Breast epithelium (tissue), 4 donors: ENCODE measurements at regions not wholly inside any gene's neighbourhood (a gene's known extent, or its start where the extent isn't known, plus 50 kb on each side); places are given as distances from the start of the nearest gene placed in this dataset.

Experiments used
- DNase-seq, 2 donors: peaks; one replicate each; pipeline ENCODE4 v3.0.0-alpha.2; 2019; ENCODE audit warnings: low spot score in 2 of 2
- H3K27ac ChIP-seq, 2 donors: fragments of 200-600 bp; sonication (generic) in 1 of 2; one replicate each; pipeline ENCODE4 v1.5.1; 2016 to 2019; ENCODE audit warnings: mild to moderate bottlenecking in 1 of 2
- H3K27me3 ChIP-seq, 2 donors: fragments of 200-600 bp; sonication (generic) in 1 of 2; one replicate each; pipeline versions ENCODE4 v1.5.1 to v1.6.0; 2017 to 2019; ENCODE audit warnings: control low read depth in 1 of 2, mild to moderate bottlenecking in 1 of 2
- H3K36me3 ChIP-seq: fragments of 200-600 bp; one replicate; pipeline ENCODE4 v1.5.1; 2019
- H3K4me1 ChIP-seq, 2 donors: fragments of 200-600 bp; sonication (generic); one replicate each; pipeline ENCODE4 v1.5.1; 2016 to 2019; ENCODE audit warnings: control low read depth in 1 of 2
- H3K4me3 ChIP-seq, 3 donors: fragments of 200-600 bp; sonication (generic); 1 replicate in 2 of 3; 2 replicates in 1 of 3; pipeline ENCODE4 v1.5.1; 2016 to 2019; ENCODE audit warnings: mild to moderate bottlenecking in 3 of 3, moderate library complexity in 2 of 3
- H3K9me3 ChIP-seq, 2 donors: fragments of 200-600 bp; sonication (generic) in 1 of 2; one replicate each; pipeline ENCODE4 v1.5.1; 2016 to 2019; ENCODE audit warnings: control low read depth in 1 of 2
- POLR2A ChIP-seq: fragments of 450-650 bp; IDR thresholded peaks from one replicate; pipeline ENCODE4 v1.6.1; 2016; ENCODE audit warnings: antibody characterized with exemption, mild to moderate bottlenecking, moderate library complexity
- POLR2AphosphoS5 ChIP-seq, 3 donors: sonication (generic); formaldehyde crosslinking; IDR thresholded peaks; one replicate each; pipeline ENCODE4 v1.6.1; 2017; ENCODE audit warnings: antibody characterized with exemption in 3 of 3
- intact Hi-C: fragments of 100-400 bp; cut with DNase I; formaldehyde crosslinking; loops from one replicate; pipeline ENCODE4 v1.15.1; 2023; ENCODE audit warnings: low total_unique reads
- TF ChIP-seq, protein P1 (sequence below), 3 donors: fragments of 450-650 bp; IDR thresholded peaks; one replicate each; pipeline ENCODE4 v1.5.1; 2016 to 2017; ENCODE audit warnings: antibody characterized with exemption in 3 of 3, mild to moderate bottlenecking in 3 of 3, moderate library complexity in 3 of 3

DNA sequence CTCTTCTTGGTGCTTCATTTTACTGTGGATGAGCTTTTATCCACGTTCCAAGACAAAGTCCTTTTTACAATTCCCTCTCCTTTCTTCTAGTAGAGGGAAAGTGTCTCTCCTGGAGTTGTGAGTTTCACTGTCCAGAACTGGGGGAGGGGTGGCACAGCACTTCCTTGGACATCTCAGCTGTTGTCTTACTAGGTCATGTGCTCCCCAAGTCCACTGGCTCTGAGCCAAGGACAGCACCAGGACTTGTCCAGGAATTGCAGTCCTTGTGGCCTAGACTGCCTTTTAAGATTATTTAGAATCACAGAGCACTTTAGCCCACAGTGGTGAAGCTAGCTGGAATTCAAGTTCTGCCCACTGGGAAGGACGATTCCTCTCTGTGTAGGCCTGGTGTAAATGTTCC, 700.2 kb upstream of the PTPRD start:
- Histone ChIP-seq H3K27me3 (no peaks in the 10 kb centered on the region), H3K4me3 (no peak overlapping the region), H3K27ac (no peak overlapping the region), H3K36me3 (no peaks in the 10 kb centered on the region), H3K4me1 (no peaks in the 10 kb centered on the region), H3K9me3 (peaks cover 0 to 6% of the 10 kb centered on the region in 2 donors)
- no peak for DNase-seq
- intact Hi-C loops, result no loop called here
- TF ChIP-seq POLR2A (no peak), POLR2AphosphoS5 (IDR thresholded peaks at IDR 0.05) (no peak)
- TF ChIP-seq, protein P1, sequence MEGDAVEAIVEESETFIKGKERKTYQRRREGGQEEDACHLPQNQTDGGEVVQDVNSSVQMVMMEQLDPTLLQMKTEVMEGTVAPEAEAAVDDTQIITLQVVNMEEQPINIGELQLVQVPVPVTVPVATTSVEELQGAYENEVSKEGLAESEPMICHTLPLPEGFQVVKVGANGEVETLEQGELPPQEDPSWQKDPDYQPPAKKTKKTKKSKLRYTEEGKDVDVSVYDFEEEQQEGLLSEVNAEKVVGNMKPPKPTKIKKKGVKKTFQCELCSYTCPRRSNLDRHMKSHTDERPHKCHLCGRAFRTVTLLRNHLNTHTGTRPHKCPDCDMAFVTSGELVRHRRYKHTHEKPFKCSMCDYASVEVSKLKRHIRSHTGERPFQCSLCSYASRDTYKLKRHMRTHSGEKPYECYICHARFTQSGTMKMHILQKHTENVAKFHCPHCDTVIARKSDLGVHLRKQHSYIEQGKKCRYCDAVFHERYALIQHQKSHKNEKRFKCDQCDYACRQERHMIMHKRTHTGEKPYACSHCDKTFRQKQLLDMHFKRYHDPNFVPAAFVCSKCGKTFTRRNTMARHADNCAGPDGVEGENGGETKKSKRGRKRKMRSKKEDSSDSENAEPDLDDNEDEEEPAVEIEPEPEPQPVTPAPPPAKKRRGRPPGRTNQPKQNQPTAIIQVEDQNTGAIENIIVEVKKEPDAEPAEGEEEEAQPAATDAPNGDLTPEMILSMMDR (IDR thresholded peaks at IDR 0.05), result no peak

DNA sequence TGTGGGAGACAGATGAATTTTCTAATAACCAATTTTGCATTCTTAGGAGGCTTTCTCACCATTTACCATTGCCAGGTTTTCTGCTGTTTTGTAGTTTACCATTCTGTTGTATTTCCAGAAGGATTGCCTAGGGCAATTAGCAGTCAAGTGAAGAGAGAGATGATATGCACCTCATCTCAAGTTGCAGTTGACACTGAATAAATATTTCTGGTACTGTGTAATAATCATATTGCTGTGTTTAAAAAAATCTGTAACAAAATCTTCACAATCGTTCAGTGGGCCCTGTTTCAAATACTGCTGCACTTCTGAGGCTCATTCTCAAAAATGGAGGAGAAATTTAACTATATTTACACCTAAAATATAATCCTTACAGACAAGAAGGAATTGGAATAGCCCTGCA, 706.1 kb upstream of the PTPRD start:
- no peaks in the 10 kb centered on the region for H3K9me3 ChIP-seq
- DNase-seq, result no peak
- no peak overlapping the region for H3K27ac ChIP-seq
- TF ChIP-seq POLR2AphosphoS5 (IDR thresholded peaks at IDR 0.05), result no peak
- no peak for TF ChIP-seq POLR2A
- TF ChIP-seq, protein P1 (IDR thresholded peaks at IDR 0.05), result no peak
- intact Hi-C loops, result no loop called here
- no peaks in the 10 kb centered on the region for H3K36me3 ChIP-seq
- no peaks in the 10 kb centered on the region for H3K4me1 ChIP-seq
- H3K4me3 ChIP-seq, result no peak overlapping the region
- no peaks in the 10 kb centered on the region for H3K27me3 ChIP-seq

DNA sequence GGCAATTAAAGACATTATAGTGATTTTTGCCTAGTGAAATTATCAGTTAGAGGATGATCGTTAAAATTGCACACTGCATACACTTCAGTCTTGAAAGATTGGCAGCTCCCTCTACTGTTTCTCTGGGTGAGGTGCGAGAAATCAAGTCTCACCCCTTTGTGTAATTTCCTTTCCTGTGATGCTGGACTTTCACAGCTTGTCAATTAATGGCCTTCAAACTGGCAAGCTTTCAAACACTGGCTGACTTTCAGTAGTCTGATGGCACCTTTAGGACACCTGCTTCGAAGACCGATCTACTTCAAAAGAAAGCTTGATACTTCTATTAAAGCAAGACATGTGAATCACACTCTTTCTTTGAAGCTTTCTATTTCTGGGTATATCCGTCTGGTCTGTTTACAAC, 706.7 kb upstream of the PTPRD start:
- intact Hi-C loops, result no loop called here
- no peak for DNase-seq
- H3K27ac ChIP-seq, result no peak overlapping the region
- H3K4me3 ChIP-seq, result no peak overlapping the region
- H3K4me1 ChIP-seq, result no peaks in the 10 kb centered on the region
- no peaks in the 10 kb centered on the region for H3K27me3 ChIP-seq
- TF ChIP-seq POLR2A, result no peak
- TF ChIP-seq, protein P1 (IDR thresholded peaks at IDR 0.05), result no peak
- no peak for TF ChIP-seq POLR2AphosphoS5 (IDR thresholded peaks at IDR 0.05)
- no peaks in the 10 kb centered on the region for H3K36me3 ChIP-seq
- H3K9me3 ChIP-seq, result no peaks in the 10 kb centered on the region

DNA sequence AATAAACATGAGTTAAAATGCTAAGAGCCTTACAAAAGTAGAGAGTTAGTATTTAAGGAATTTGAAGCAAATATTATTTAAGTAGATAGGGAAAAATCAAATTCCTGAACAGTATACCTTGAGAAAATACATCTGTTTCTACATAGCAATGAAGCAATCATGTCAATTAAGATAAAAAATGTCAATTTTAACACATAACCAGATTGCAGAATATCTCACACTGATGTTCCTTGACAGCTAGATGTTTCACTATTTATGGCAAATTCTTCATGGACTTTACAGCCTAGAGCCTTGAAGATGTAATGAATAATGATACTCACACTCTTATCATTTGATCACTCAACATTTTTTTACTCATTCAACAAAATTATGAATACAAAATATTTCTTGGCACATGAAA, 708.2 kb upstream of the PTPRD start:
- Histone ChIP-seq H3K4me1 (no peaks in the 10 kb centered on the region), H3K27me3 (no peaks in the 10 kb centered on the region), H3K36me3 (no peaks in the 10 kb centered on the region), H3K4me3 (no peak overlapping the region), H3K27ac (no peak overlapping the region), H3K9me3 (no peaks in the 10 kb centered on the region)
- intact Hi-C loops, result no loop called here
- no peak for DNase-seq
- TF ChIP-seq, protein P1 (IDR thresholded peaks at IDR 0.05), result no peak
- no peak for TF ChIP-seq POLR2A
- TF ChIP-seq POLR2AphosphoS5 (IDR thresholded peaks at IDR 0.05), result no peak

DNA sequence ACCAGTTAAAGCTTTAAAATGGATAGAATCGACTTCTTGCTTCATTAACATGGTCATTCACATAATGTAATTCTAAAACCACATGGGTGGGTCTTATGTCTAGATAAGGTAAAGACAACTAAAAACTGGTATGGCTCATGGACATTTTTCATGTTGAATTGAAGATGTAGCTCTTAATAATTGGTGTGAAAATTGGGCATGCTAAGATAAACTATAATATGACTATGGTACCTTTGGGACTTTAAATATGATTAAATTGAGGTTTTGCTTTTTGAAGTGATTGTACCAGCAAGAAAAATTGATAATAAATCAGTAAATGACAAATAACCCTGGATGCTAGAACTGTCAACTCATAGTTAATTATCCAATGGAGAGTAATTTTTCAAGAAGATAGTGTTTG, 710.7 kb upstream of the PTPRD start:
- no peaks in the 10 kb centered on the region for H3K36me3 ChIP-seq
- DNase-seq, result no peak
- H3K27me3 ChIP-seq, result no peaks in the 10 kb centered on the region
- H3K9me3 ChIP-seq, result no peaks in the 10 kb centered on the region
- TF ChIP-seq POLR2AphosphoS5 (IDR thresholded peaks at IDR 0.05), result no peak
- TF ChIP-seq POLR2A, result no peak
- TF ChIP-seq, protein P1 (IDR thresholded peaks at IDR 0.05), result no peak
- no peaks in the 10 kb centered on the region for H3K4me1 ChIP-seq
- H3K4me3 ChIP-seq, result no peak overlapping the region
- H3K27ac ChIP-seq, result no peak overlapping the region
- intact Hi-C loops, result no loop called here
